ENCODE measurements at regions not wholly inside any gene's neighbourhood (a gene's known extent, or its start where the extent isn't known, plus 50 kb on each side); places are given as distances from the start of the nearest gene placed in this dataset.
"Not testable (repeated sequence)": the region's sequence is repeated elsewhere in the genome, so short reads cannot be mapped to it uniquely, and the experiment has no call there.

DNA sequence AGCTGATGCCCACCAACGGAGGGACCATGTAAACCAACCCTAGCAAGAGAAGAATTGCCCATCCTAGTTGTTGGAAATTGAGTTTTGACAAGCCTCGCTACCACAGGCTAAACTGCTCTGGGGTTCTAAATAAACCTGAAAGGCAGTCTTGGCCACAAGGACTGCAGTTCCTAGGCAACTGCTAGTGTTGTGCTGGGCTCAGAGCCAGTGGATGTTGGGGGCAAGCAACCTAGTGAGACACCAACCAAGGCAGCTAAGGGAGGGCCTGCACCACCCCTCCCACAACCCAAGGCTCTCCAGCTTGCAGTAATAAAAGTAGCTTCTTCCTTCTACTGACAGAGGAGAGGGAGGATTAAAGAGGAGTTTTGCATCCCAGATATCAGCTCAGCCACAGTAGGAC, 102.4 kb upstream of the PKN2 start:
- ATAC-seq (no peak), DNase-seq (no peak)
- peaks cover 19% of the 10 kb centered on the region for H3K27me3 Mint-ChIP-seq
- no peak overlapping the region for H3K4me3 Mint-ChIP-seq
- H3K36me3 Mint-ChIP-seq (ENCODE audit: low read depth), result no peaks in the 10 kb centered on the region
- H3K27ac Mint-ChIP-seq, result no peak overlapping the region
- H3K4me1 Mint-ChIP-seq, result no peaks in the 10 kb centered on the region
- peaks cover 2% of the 10 kb centered on the region for H3K9me3 Mint-ChIP-seq

GRCh38 chr1:88593358-88593757, 90.7 kb upstream of the PKN2 start:
- no peak for ATAC-seq
- Mint-ChIP-seq H3K27me3 (peaks cover 12% of the 10 kb centered on the region), H3K4me1 (peaks cover 4% of the 10 kb centered on the region), H3K27ac (no peak overlapping the region), H3K9me3 (no peaks in the 10 kb centered on the region), H3K4me3 (no peak overlapping the region), H3K36me3 (ENCODE audit: low read depth) (no peaks in the 10 kb centered on the region)
- no peak for DNase-seq

GRCh38 chr1:88595355-88596002, 88.6 kb upstream of the PKN2 start:
- H3K27me3 Mint-ChIP-seq, result peaks cover 12% of the 10 kb centered on the region
- peak; percentile 28 for ATAC-seq
- DNase-seq, result no peak

GRCh38 chr1:88597973-88598372, 86.1 kb upstream of the PKN2 start:
- not testable (repeated sequence) for H3K4me1 Mint-ChIP-seq; H3K4me3 Mint-ChIP-seq; H3K9me3 Mint-ChIP-seq; ATAC-seq; DNase-seq; H3K27me3 Mint-ChIP-seq; H3K27ac Mint-ChIP-seq; H3K36me3 Mint-ChIP-seq (ENCODE audit: low read depth)

More at GRCh38 chr1:88595355-88596002, 88.6 kb upstream of the PKN2 start:
- Mint-ChIP-seq H3K4me1 (peaks cover 4% of the 10 kb centered on the region), H3K9me3 (no peaks in the 10 kb centered on the region), H3K36me3 (ENCODE audit: low read depth) (no peaks in the 10 kb centered on the region), H3K4me3 (no peak overlapping the region), H3K27ac (no peak overlapping the region)

DNA sequence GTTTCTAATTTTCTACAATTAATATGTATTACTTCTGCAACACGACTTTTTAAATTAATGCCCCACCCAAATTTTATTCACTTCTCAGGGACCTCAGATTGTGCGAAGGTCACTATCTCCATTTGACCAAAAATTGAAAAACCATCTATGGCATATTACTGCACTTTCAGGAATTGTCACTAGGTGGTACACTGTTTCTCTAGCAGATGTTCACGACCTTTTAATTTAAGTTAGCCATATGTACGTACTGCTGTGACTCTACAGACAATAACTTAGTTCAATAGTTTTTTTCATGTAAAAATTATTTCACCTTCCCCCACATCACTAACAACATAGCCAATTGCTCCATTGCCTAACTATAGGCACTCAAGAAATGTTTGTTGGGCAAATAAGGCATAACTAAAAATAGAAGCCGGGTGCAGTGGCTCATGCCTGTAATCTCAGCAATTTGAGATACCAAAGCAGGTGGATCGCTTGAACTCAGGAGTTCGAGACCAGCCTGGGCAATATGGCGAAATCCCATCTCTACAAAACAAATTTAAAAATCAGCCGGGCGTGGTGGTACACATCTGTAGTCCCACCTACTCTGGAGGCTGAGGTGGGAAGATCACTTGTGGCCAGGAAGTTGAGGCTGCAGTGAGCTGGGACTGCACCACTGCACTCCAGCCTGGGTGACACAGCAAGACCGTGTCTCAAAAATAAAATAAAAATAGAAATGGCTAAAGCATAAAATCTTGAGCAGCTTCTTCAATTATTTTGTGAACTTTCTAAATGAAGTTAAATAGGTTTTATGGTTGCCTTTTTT, 75.7 kb upstream of the PKN2 start:
- H3K4me3 Mint-ChIP-seq, result no peak overlapping the region
- no peak overlapping the region for H3K27ac Mint-ChIP-seq
- no peaks in the 10 kb centered on the region for H3K36me3 Mint-ChIP-seq (ENCODE audit: low read depth)
- no peaks in the 10 kb centered on the region for H3K9me3 Mint-ChIP-seq
- no peak for DNase-seq
- peaks cover 7% of the 10 kb centered on the region for H3K27me3 Mint-ChIP-seq
- H3K4me1 Mint-ChIP-seq, result no peaks in the 10 kb centered on the region
- peak; percentile 52 for ATAC-seq

DNA sequence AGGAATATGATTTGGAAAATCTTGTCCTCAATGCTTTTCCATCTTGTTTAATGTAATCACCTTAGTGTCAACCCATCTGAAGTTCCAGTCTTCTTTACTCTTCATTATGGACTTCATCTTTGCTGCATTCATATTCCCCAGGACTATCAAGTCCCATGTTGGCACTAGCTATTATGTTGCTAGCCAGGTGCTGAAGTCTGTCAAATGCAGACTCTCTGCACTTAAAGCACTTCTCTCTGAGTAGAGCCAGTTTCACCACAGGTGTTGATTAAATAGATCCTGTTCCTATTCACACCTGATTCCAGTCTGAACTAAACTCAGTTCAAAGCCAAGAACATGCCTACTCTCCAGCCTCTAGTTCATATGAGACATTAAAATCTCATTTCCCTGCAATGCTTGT, 75.0 kb upstream of the PKN2 start:
- H3K27ac Mint-ChIP-seq, result no peak overlapping the region
- H3K4me3 Mint-ChIP-seq, result no peak overlapping the region
- no peaks in the 10 kb centered on the region for H3K9me3 Mint-ChIP-seq
- no peak for ATAC-seq
- H3K27me3 Mint-ChIP-seq, result peaks cover 7% of the 10 kb centered on the region
- DNase-seq, result no peak
- no peaks in the 10 kb centered on the region for H3K36me3 Mint-ChIP-seq (ENCODE audit: low read depth)
- no peaks in the 10 kb centered on the region for H3K4me1 Mint-ChIP-seq

DNA sequence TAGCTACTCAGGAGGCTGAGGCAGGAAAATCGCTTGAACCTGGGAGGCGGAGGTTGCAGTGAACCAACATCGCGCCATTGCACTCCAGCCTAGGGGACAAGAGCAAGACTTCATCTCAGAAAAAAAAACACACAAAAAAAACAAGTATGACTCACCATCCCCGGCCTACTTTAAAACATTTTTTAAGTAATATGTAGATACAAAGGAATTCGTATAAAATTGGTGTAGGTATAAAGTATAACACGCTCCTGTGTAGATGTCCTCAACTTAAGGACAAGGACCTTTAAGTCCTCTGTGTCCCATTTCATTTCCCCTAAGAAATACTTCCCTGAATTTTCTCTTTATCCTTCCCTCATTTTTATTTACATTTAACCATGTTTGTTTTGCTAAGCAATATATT, 73.4 kb upstream of the PKN2 start:
- H3K27me3 Mint-ChIP-seq, result peaks cover 7% of the 10 kb centered on the region
- H3K4me3 Mint-ChIP-seq, result no peak overlapping the region
- no peaks in the 10 kb centered on the region for H3K4me1 Mint-ChIP-seq
- H3K27ac Mint-ChIP-seq, result no peak overlapping the region
- DNase-seq (no peak), ATAC-seq (no peak)
- H3K9me3 Mint-ChIP-seq, result no peaks in the 10 kb centered on the region
- no peaks in the 10 kb centered on the region for H3K36me3 Mint-ChIP-seq (ENCODE audit: low read depth)

DNA sequence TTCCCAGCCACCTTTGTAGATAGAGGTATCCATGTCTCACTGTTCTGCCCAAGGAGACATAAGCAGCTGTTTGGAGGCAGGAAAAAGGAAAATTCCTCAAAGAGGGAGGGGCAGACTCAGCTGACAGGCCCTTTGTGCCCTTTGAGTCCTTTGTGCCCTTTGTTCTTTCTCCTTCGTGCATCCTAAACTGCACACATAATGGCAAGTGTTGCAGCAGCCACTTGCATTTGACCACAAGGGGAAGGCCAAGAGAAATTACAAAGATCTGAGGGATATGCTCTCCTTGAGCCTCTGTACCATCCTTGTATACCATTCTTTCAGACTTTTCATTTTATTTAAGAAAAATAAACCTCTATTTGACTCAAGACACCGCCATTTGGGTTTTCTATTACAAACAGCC, 71.8 kb upstream of the PKN2 start:
- DNase-seq (no peak), ATAC-seq (no peak)
- Mint-ChIP-seq H3K4me3 (no peak overlapping the region), H3K27ac (no peak overlapping the region), H3K4me1 (no peaks in the 10 kb centered on the region), H3K36me3 (ENCODE audit: low read depth) (no peaks in the 10 kb centered on the region), H3K27me3 (peaks cover 4% of the 10 kb centered on the region), H3K9me3 (peaks cover 6% of the 10 kb centered on the region)

DNA sequence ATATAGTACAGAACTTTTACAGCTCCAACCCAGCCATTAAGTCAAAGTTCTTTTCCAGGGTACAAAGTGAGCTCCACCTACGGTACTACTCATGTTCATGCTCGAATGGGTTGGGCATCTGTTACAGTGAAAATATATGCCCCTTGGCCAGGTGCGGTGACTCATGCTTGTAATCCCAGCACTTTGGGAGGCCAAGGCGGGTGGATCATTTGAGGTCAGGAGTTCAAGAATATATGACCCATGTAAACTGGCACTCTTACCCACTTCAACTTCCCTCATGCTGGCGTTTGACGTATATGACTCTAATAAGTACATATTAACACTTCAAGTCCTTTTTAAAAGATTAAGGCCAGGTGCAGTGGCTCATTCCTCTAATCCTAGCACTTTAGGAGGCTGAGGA, 71.3 kb upstream of the PKN2 start:
- peaks cover 2% of the 10 kb centered on the region for H3K27me3 Mint-ChIP-seq
- no peaks in the 10 kb centered on the region for H3K4me1 Mint-ChIP-seq
- peaks cover 10% of the 10 kb centered on the region for H3K9me3 Mint-ChIP-seq
- no peak overlapping the region for H3K4me3 Mint-ChIP-seq
- no peaks in the 10 kb centered on the region for H3K36me3 Mint-ChIP-seq (ENCODE audit: low read depth)
- ATAC-seq (no peak), DNase-seq (no peak)
- H3K27ac Mint-ChIP-seq, result no peak overlapping the region

- Mint-ChIP-seq H3K27me3 (no peaks in the 10 kb centered on the region), H3K27ac (no peak overlapping the region), H3K36me3 (ENCODE audit: low read depth) (peaks cover 5% of the 10 kb centered on the region), H3K4me3 (no peak overlapping the region), H3K4me1 (no peaks in the 10 kb centered on the region), H3K9me3 (peaks cover 32% of the 10 kb centered on the region)
- no peak for DNase-seq
- ATAC-seq, result no peak
These were observed 65.7 kb upstream of the PKN2 start for GRCh38 chr1:88618331-88618730.

DNA sequence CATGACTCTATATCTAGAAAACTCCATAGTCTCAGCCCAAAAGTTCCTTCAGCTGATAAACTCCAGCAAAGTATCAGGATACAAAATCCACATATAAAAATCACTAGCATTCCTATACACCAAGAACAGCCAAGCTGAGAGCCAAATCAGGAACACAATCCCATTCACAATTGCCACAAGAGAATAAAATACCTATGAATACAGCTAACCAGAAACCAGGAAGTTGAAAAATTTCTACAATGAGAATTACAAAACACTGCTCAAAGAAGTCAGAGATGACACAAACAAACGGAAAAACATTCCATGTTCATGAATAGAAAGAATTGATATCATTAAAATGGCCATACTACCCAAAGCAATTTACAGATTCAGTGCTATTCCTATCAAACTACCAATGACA, 61.0 kb upstream of the PKN2 start:
- not testable (repeated sequence) for ATAC-seq, H3K4me3 Mint-ChIP-seq, H3K27me3 Mint-ChIP-seq

More for the DNA sequence above, 61.0 kb upstream of the PKN2 start:
- not testable (repeated sequence) for DNase-seq; H3K27ac Mint-ChIP-seq; H3K36me3 Mint-ChIP-seq (ENCODE audit: low read depth); H3K4me1 Mint-ChIP-seq
- peaks cover 20% of the 10 kb centered on the region for H3K9me3 Mint-ChIP-seq

Measured in activated naive CD8-positive, alpha-beta T cell treated with anti-CD3 and anti-CD28 coated beads, Interleukin-2, amount 50 U/mL, for 24 hours (primary cell).